Hindlimb muscle (tissue), 1 donor: ENCODE measurements at regions not wholly inside any gene's neighbourhood (a gene's known extent, or its start where the extent isn't known, plus 50 kb on each side); places are given as distances from the start of the nearest gene placed in this dataset.

ENCODE experiments used
- DNase-seq: peaks from one replicate; pipeline ENCODE4 v3.0.0-alpha.2; 2013

DNA sequence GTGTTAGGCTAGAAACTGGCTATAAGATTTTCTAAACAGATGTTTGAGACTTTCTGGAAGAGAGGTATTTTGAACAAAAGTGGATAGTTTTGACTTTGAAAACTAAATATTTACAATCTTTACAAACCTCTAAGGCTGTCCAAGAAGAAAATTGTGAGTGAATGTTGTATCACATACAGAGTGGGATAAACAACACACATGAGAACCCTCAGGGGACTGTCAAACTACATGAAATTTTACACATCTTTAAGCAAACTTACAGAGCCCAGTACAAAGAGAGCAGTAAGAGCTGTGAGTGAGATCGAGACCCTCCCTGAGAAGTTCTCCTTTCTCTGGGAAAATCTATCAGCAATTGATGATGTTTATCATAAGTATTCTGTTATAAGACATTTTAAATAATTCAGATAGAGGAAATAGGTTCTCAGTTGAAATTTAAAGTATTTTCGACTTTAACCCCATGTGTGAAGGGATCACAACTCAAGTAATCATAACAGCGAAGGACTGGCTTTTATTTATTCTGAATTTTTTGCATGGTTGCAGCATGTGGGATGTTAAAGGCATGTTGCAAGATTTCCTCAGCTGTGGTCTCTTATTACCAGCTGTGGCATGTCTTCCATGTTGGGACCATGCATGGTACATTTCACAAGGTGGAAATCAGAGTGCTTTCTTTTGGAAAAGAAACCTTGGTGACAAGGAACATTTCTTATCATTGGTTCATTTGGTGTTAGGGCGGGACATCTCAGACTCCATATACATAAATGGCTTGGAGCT lies 264.0 kb upstream of the PRICKLE1 start:
- no peak for DNase-seq

DNA sequence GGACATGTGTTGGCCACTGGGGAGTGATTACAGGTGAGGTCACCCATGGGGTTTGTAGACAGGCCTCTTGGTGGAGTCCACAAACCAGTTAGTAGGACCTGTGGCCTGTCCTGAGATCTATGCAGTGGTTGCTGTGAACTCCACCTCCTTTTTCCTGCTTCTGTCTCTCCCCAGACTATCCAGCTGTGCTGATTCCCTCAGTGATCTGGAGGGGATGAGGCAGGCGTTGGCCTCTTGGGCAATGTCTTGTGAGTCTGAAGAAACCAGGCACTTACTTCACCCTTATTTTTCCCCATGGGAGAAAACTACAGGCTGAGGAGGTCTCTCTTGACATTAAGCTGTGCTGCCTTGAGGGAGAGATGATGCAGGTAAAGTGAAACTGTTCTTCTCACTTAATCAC lies 257.2 kb upstream of the PRICKLE1 start:
- DNase-seq, result no peak

DNA sequence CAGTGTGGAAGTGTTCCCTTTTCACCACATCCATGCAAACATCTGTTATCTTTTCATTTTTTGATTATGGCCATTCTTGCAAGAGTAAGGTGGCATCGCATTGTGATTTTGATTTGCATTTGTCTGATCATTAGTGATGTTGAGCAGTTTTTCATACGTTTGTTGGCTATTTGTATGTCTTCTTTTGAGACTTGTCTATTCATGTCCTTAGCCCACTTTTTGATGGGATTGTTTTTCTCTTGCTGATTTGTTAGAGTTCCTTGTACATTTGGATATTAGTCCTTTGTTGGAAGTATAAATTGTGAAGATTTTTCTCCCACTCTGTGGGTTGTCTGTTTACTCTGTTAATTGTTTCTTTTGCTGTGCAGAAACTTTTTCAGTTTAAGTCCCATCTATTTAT lies 244.5 kb upstream of the PRICKLE1 start:
- DNase-seq, result no peak

DNA sequence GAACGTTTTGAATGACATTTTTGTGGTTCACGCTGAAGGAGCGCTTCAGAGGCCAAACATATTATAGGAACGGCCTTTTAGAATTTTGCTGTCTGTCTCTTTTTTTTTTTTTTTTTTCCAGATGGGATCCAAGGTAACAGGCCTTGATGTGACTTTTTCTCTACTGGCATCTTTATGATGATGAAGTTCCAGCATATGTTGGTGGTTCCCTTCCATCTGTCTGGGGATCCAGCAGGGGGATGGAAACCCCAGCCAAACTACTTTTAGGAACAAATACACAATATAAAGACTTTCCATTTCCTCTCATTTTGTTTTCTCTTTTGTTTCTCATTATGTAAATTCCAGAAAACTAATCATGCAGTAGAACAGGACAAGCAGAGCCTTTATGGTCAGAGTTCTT lies 239.3 kb upstream of the PRICKLE1 start:
- no peak for DNase-seq

DNA sequence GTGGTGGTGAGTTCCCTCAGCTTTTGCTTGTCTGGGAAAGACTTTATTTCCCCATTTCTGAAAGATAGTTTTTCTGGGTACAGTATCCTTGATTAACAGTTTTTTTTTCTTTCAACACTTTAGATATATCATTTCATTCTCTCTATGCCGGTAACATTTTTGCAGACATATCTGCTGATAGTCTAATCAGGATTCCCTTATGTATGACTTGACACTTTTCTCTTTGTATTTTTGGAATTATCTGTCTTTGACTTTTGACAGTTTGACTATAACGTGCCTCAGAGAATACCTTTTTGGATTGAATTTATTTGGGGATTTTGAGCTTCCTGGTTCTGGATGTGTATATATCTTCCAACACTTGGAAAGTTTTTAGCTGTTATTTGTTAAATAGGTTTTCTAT lies 234.8 kb upstream of the PRICKLE1 start:
- DNase-seq, result no peak

DNA sequence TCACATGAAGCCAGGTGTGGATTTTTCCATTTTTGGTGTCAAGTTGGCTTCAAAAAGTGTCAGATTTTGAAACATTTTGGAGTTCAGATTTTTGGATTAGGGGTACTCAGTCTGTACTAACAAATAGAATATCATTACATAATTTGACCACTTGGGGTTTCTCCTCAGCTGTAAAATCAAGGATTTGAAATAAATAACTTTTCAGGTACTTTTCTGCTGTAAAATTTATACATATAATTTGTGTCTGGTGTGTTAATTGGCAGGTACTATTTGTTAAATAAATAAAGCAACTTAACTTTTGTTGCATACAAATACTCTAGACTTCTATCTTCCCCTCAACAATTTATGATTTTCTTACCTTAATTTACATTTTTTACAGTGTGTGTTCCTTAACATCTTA lies 234.1 kb upstream of the PRICKLE1 start:
- no peak for DNase-seq

DNA sequence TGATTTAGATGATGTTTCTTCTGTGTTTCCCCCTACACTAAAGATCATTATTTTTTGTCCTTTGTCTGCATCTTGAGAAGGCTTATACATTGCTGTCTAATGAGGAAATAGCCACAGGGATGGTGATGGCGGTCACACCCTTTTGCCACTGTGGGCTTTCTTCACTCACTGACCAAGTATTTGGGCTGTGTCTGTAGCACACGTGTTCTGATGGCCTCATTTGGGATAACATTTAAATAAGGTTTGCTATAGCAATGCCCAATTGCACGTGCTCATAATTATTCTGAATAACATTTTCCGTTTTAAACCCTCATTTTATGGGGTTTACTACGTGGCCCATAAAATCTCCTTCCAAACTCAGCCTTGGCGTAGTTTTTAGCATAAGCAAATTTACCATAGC lies 230.3 kb upstream of the PRICKLE1 start:
- DNase-seq, result no peak

DNA sequence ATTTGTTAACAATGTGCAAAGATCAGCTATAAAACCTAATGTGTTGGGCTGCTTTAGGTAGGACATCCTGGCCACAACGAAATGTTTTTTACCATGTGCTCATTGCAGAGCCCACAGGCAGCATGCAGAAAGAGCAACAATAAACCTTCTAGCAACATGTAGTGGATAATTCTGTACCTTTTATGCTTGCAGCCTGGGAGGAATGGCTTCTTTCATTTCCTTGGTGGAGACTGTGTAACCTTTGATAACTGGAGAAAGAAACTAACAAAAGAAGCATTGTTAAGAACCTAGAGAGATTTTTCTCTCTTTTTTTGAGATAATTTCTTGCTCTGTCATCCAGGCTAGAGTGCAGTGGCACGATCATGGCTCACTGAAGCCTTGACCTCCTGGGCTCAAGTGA lies 225.5 kb upstream of the PRICKLE1 start:
- no peak for DNase-seq

DNA sequence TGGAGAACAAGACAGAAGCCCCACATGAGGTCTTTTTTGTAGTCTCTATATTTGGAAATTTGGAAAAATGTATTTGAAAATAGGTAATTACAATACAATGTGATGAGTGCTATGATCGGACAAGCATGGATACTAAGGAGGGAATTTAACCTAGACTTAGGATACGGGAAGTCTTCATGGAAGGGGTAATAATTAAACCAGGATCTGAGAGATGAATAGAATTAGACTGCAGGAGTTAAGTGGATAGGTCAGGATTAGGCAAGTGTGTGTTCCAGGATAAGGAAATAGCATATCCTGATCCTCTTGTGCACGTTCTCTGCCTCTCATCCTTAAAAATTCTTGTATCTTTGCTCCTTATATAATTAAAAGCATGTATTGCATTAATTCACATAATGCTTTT lies 223.3 kb upstream of the PRICKLE1 start:
- no peak for DNase-seq

DNA sequence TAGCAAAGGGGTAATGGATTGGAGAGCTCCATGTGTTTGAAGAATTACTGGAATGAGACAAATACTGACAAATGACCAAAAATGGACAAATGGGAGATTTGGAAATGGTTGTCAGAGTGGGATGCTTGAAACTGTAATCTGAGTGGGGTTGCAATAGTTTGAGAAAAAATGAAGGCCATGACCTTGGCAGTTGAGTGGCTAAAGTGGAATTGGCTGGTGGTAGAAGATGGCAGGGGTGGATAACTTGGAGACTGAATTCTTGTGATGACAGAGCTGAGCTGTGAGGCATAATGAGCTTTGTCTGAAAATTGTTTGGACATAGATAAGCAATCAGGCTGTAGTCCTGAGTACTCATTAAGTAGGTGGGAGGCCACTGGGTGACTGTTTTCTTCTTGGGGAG lies 222.5 kb upstream of the PRICKLE1 start:
- no peak for DNase-seq

DNA sequence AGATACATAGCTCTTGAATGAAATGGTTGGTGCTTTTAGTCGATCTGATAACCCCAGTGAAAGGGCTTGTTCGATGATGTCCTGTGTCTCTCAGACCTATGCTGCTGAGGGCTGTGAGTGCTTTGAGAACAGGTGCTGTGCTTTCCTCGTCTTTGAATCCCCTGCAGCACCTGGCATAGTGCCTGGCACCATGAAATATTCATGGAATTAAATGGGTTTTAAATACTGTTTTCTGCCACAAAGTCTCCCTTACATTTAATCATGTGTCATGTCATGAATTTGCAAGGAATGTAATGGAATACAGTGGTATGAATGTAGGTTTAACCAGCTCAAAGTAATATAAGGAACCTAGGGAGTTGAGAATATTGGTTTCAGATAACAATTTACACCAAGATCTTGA lies 220.5 kb upstream of the PRICKLE1 start:
- no peak for DNase-seq

DNA sequence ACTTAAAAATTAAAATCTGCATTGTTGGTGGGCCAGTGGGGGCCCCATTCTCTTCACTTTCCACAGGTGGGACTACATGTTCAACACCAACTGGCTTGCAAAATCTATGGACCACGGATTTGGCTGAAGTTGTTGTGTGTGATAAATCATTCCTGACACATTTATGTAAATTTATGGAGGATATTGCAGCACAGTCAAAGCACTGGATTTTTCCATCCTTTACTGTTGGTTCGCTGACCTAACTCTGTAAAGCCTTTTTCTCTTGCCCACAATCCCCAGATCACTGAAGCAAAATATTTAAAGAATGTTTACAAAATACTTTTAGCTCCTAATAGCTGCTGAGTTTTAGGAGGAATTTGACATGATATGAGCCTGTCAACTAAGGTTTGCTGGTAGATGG lies 219.7 kb upstream of the PRICKLE1 start:
- no peak for DNase-seq

DNA sequence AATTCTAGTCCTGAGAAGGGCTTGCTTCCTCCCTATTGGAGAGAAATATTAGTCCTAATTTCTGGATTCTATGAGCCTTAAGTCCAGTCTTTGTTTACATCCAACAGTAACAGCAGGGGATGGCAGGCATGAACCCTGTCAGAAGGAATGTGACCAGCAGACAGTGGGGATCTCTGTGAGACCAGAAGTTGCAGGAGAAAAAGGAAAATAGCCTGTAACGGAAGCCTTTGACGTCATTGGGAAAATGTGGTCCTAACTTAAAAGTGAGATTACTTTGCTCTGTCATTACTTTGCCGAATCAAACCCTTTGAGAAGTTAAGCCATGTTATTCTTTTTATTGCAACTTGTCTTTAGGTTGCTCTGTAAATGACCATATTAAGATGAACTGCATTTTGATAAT lies 218.2 kb upstream of the PRICKLE1 start:
- DNase-seq, result no peak

DNA sequence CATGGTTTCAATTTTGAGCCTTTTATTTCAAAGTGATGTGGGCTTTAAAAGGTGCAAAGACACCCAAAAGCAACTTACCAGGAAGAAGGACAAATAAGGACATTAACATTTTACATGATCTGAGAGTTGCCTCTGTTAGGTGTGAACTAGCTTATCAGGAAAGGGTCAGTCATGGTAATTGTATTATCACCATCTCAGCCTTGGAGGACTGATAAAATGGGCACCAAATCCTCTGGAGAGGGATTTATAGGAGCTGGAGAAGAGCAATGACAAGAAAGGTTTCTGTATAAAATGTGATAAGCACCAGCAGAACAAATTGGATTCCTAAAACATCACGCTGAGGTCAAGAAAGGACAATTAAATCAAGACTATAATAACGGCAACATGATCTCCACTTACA lies 217.7 kb upstream of the PRICKLE1 start:
- no peak for DNase-seq

DNA sequence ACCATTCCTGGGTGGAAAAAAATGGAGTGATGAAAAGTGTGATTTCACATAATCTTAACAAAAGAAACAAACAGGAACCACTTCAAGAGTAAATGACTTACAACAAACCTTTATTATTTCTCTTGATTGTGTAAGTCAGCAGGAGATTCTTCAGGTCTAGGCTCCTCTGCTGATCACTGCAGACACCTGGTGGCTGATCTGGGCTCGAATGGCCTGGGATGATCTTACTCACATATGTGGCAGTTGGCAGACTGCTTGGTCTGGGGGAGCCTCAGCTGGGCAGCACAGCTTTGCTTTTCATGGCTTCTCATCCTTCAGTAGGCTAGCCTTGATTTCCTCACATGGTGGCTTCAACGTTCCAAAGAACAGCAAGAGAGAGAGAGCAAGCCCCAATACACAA lies 215.4 kb upstream of the PRICKLE1 start:
- DNase-seq, result no peak

DNA sequence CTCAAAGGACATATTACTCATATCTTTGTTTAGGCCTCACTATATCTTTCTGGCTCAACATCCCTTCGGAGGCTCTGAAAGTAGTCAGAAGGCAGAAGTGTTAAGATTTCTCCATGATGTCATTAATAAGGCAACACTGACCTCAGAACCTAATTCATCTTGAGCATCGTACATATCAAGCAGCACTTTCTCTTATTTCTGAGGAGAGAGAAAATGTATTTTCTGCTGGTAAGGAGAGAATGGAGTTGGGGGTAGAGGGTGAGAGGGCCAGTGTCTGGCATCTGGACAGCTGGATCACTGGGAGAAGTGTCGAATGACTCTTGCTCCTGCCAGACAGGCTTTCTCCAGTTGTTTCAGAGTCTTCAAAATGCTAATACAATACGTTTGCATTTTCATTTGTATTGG lies 213.2 kb upstream of the PRICKLE1 start:
- DNase-seq, result peak; percentile 53

DNA sequence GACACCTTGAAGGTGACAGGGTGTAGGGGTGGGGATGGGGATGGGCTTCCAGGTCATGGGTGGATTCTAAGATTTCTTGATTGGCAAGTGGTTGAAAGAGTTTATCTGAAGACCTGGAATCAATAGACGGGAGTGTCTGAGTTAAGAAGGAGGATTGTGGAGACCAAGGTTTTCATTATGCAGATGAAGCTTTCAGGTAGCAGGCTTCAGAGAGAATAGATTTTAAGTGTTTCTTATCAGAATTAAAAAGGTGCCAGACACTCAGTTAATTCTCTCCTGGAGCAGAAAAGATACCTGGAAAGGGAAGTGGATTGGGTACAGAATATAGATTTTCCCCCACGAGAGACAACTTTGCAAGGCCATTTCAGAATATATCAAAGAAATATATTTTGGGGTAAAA lies 211.7 kb upstream of the PRICKLE1 start:
- DNase-seq, result no peak

DNA sequence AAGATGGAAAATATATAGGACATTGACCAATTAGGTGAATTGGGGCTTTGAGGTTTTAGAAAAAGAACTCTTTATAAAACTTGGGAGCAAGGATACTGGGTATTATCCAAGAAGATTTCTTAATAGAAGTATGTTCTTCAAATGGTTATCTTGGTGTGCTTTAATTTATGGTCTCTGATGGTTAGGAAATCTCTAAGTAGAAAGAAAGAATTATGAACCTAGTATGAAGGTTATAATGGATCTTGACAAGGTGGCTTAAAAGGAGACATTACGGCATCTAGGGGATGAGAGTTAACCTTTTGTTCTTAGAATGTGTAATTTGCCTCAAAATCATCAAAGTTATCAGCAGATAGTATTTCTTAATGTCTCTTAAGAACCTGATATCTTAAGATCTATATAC lies 210.4 kb upstream of the PRICKLE1 start:
- DNase-seq, result no peak

DNA sequence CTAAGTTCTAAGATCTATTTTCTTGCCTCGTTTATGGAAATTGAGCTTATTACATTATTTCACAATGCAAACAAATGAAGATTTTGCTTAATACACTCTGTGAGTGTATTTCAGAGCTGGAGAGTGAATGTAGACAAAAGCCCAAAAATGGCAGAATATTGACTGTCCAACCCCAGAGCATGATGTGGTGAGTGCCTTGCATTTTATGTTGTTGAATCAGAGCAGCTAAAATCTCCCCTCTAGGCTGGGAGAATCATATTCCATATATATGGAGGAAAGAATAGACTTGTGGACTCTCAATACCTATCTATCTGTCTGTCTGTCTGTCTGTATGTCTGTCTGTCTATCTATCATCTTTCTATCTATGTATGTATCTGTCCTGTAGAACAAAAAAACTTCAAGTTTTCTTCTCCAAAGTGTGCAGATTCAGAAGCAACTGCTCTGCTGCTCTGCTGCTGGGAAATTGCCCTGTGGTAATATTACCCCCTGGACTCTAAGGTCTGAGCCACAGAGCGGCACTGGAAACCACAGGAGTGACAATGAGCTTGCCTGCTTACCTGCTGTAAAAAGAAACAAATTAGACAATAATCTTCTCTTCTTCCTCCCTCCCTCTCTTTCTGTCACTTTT lies 209.4 kb upstream of the PRICKLE1 start:
- no peak for DNase-seq

DNA sequence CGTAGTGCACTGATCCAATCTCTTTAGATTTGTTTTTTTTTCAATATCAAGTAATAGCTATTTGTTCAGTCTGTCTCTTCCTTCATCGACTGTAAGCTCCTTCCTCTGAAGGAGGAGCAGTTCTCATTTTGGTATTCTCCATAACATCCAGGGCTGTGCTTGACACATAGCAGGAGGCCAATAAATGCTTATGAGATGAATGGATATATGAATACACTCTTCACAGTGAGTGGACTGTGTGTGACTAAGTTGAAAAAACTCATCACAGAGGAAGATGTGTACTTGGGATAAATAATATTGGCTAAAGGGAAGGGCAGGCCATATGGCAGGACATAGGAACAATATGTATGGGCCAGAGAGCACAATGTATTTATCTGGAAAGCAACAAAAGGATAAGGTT lies 205.3 kb upstream of the PRICKLE1 start:
- DNase-seq, result no peak

DNA sequence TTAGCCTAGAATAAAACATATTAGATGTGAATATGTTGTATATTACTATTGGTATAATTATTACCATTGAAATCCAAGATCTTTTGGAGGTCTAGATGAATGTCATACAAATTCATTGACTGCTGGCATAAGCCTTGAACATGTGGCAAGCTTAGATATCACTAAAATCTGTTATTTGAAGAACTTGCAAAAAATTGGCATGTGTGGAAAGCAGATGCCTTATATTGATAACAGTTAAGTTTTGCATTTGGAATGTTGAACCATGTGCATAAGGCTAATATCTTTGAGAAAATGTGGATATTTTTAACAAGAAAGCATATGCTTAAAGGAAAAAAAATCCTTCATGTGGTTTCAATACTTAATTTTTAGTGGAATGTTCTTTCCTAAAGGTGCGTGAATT lies 203.6 kb upstream of the PRICKLE1 start:
- DNase-seq, result no peak

DNA sequence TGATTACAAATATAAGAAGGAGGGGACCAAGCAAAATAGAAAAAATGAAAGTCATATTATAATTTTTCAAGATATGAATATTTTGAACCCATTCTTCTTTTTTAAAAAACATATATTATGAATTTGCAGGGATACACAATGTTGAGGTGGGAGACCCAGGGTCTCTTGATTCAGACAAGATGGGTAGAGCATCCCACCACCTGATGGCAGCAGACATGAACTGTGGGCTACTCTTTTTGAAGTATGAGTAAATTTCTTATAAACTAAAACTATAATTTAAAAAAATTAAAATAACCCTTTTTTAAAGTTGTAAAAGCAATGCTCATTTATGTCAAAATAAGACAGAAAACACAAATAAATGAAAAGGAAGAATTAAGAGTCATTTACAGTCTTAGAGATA lies 202.7 kb upstream of the PRICKLE1 start:
- no peak for DNase-seq

DNA sequence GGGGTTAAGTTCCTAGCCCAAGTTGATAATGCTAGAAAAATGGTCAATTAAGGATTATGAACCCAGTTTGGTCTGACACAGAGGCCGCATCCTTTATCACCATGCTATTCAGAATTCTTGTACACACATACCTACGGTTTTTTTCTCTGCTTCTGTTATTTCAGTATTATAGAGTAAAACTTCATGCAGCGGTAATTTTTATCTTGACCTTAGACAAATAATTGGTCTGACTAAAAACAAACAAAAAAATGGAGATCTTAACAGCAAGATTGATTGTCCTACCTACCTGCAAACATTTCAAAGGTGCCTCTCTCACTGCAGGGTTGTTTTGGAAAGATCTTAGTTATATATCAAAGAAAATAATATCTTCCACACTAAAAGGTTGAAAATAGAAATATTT lies 201.9 kb upstream of the PRICKLE1 start:
- no peak for DNase-seq

DNA sequence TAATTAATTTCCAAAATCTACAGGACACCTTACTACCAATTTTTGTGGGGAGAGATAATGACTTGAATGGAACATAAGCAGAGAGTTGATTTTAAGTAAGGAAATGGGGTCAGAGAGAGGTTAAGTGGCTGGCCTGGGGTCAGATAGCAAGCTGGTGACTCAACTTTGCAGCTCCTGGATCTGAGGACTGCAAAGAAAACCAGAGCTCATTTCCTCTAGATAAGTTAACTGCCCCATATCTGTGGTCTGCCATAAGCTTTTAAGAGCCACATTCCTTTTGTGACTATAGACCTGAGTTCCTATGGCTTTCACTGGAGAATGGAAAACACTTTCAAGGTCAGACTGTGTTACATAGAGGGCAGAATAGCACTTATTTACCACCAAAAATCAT lies 201.2 kb upstream of the PRICKLE1 start:
- no peak for DNase-seq
